GM12874 (cell line): ENCODE measurements at regions not wholly inside any gene's neighbourhood (a gene's known extent, or its start where the extent isn't known, plus 50 kb on each side); places are given as distances from the start of the nearest gene placed in this dataset.

Experiments
- CTCF ChIP-seq: IDR thresholded peaks from 2 replicates; pipeline ENCODE4 v1.5.1; 2011; ENCODE audit warnings: low read depth, mild to moderate bottlenecking, control low read depth, low read length, moderate library complexity; ENCODE audit not compliant: insufficient read depth

- no peak for TF ChIP-seq CTCF
Observed at GRCh38 chr22:27237080-27237741, 564.3 kb downstream of the MN1 start.

GRCh38 chr22:27238935-27239510 is 562.5 kb downstream of the MN1 start:
- TF ChIP-seq CTCF: no peak

GRCh38 chr22:27239520-27239919 is 562.0 kb downstream of the MN1 start:
- TF ChIP-seq CTCF: no peak

GRCh38 chr22:27240298-27241075 is 561.1 kb downstream of the MN1 start:
- no peak for TF ChIP-seq CTCF

GRCh38 chr22:27241430-27242321 is 559.9 kb downstream of the MN1 start:
- TF ChIP-seq CTCF: no peak

GRCh38 chr22:27242474-27242873 is 559.1 kb downstream of the MN1 start:
- no peak for TF ChIP-seq CTCF
